Astrocyte of the cerebellum (primary cell): ENCODE measurements at regions not wholly inside any gene's neighbourhood (a gene's known extent, or its start where the extent isn't known, plus 50 kb on each side); places are given as distances from the start of the nearest gene placed in this dataset.
A peak's percentile ranks its signal among the peaks of the same experiment; 100 is the strongest.

Experiments
- DNase-seq: peaks from one replicate; pipeline ENCODE4 v3.0.0-alpha.2; 2011; ENCODE audit warnings: low read depth
- H3K4me3 ChIP-seq: 2 replicates; pipeline ENCODE4 v1.5.1; 2011; ENCODE audit warnings: mild to moderate bottlenecking, low read depth, low read length, moderate library complexity
- CTCF ChIP-seq: IDR thresholded peaks from 2 replicates; pipeline ENCODE4 v1.5.1; 2012; ENCODE audit warnings: low read length, low read depth, moderate library complexity, mild to moderate bottlenecking; ENCODE audit errors: missing control alignments
- in situ Hi-C: cut with HindIII; loops from 2 replicates; pipeline ENCODE4 v1.10.0; 2017; ENCODE audit warnings: low sequenced_read_pairs

GRCh38 chr18:39845106-39845505 lies 2109.9 kb upstream of the PIK3C3 start:
- no peak for DNase-seq

GRCh38 chr18:39843546-39843945 lies 2111.5 kb upstream of the PIK3C3 start:
- in situ Hi-C loops = no loop called here
- no peak for DNase-seq
- no peak for TF ChIP-seq CTCF
- H3K4me3 ChIP-seq = no peak overlapping the region

More at GRCh38 chr18:39845106-39845505, 2109.9 kb upstream of the PIK3C3 start:
- H3K4me3 ChIP-seq = no peak overlapping the region
- in situ Hi-C loops = no loop called here
- TF ChIP-seq CTCF = no peak

GRCh38 chr18:39842366-39842914 lies 2112.6 kb upstream of the PIK3C3 start:
- DNase-seq = no peak
- no peak for TF ChIP-seq CTCF

GRCh38 chr18:39841482-39842365 lies 2113.3 kb upstream of the PIK3C3 start:
- peak; percentile 55 for DNase-seq
- peak; percentile 59 for TF ChIP-seq CTCF
- peak overlapping the region; percentile 57 for H3K4me3 ChIP-seq
- in situ Hi-C loops = no loop called here

More at GRCh38 chr18:39842366-39842914, 2112.6 kb upstream of the PIK3C3 start:
- in situ Hi-C loops = no loop called here
- no peak overlapping the region for H3K4me3 ChIP-seq

- TF ChIP-seq CTCF = no peak
- H3K4me3 ChIP-seq = peak overlapping the region; percentile 57
- no peak for DNase-seq
- in situ Hi-C loops = no loop called here
Observed at GRCh38 chr18:39840856-39841481, 2114.1 kb upstream of the PIK3C3 start.

GRCh38 chr18:39840406-39840805 lies 2114.6 kb upstream of the PIK3C3 start:
- TF ChIP-seq CTCF = no peak
- in situ Hi-C loops = no loop called here
- peak; percentile 41 for DNase-seq
- no peak overlapping the region for H3K4me3 ChIP-seq
